Natural killer cell (primary cell): ENCODE measurements at regions not wholly inside any gene's neighbourhood (a gene's known extent, or its start where the extent isn't known, plus 50 kb on each side); places are given as distances from the start of the nearest gene placed in this dataset.

Source experiments
- ATAC-seq, 3 donors: fragments of 150-1000 bp in 2 of 3; fragments of 200-7000 bp in 1 of 3; cut with Tn5 transposase; 1 replicate in 1 of 3; 2 replicates in 2 of 3; pipeline ENCODE4 v1.10.0; 2021; ENCODE audit warnings: mild to moderate bottlenecking in 2 of 3, moderate library complexity in 2 of 3
- DNase-seq, 2 donors: peaks; one replicate each; pipeline versions ENCODE4 v3.0.0 to v3.0.0-alpha.2; 2013 to 2021; ENCODE audit warnings: mixed read lengths in 1 of 2
- H3K27ac ChIP-seq: one replicate; pipeline ENCODE4 v1.5.1; 2013; ENCODE audit warnings: mild to moderate bottlenecking, low read length
- H3K27me3 ChIP-seq: one replicate; pipeline ENCODE4 v1.6.1; 2013; ENCODE audit warnings: low read length; ENCODE audit not compliant: control insufficient read depth, insufficient read depth
- H3K36me3 ChIP-seq: one replicate; pipeline ENCODE4 v1.6.1; 2013; ENCODE audit warnings: low read length; ENCODE audit not compliant: control insufficient read depth, insufficient read depth
- H3K4me1 ChIP-seq: one replicate; pipeline ENCODE4 v1.6.1; 2013; ENCODE audit warnings: low read length; ENCODE audit not compliant: control insufficient read depth, insufficient read depth
- H3K4me3 ChIP-seq: one replicate; pipeline ENCODE4 v1.5.1; 2013; ENCODE audit warnings: low read length
- H3K9me3 ChIP-seq: one replicate; pipeline ENCODE4 v1.6.1; 2013; ENCODE audit warnings: low read length; ENCODE audit not compliant: control insufficient read depth, insufficient read depth
- H3K27ac Mint-ChIP-seq, 2 donors: one replicate each; pipeline ENCODE4 v1.8.0; 2022; ENCODE audit warnings: mild to moderate bottlenecking in 2 of 2, mixed read lengths in 2 of 2, moderate library complexity in 1 of 2
- H3K27me3 Mint-ChIP-seq, 2 donors: one replicate each; pipeline ENCODE4 v1.8.0; 2022; ENCODE audit warnings: low read depth in 2 of 2, mixed read lengths in 2 of 2
- H3K36me3 Mint-ChIP-seq: one replicate; pipeline ENCODE4 v1.8.0; 2022; ENCODE audit warnings: mixed read lengths
- H3K4me1 Mint-ChIP-seq, 2 donors: one replicate each; pipeline ENCODE4 v1.8.0; 2022; ENCODE audit warnings: mixed read lengths in 2 of 2
- H3K4me3 Mint-ChIP-seq: one replicate; pipeline ENCODE4 v1.8.0; 2022; ENCODE audit warnings: mild to moderate bottlenecking, moderate library complexity, mixed read lengths
- H3K9me3 Mint-ChIP-seq, 2 donors: one replicate each; pipeline ENCODE4 v1.8.0; 2022; ENCODE audit warnings: mixed read lengths in 2 of 2
- CTCF ChIP-seq: fragments of 200-600 bp; IDR thresholded peaks from one replicate; pipeline ENCODE4 v1.8.0; 2022; ENCODE audit warnings: antibody characterized with exemption
- WGBS: methylation state at CpG from one replicate; pipeline ENCODE4 v1.1.7; 2013; ENCODE audit warnings: missing lambda C conversion rate; ENCODE audit not compliant: insufficient coverage; 5-methylcytosine and 5-hydroxymethylcytosine counted together
- intact Hi-C: fragments of 100-400 bp; cut with micrococcal nuclease; formaldehyde crosslinking; loops from one replicate; pipeline ENCODE4 v1.14.2; 2022

DNA sequence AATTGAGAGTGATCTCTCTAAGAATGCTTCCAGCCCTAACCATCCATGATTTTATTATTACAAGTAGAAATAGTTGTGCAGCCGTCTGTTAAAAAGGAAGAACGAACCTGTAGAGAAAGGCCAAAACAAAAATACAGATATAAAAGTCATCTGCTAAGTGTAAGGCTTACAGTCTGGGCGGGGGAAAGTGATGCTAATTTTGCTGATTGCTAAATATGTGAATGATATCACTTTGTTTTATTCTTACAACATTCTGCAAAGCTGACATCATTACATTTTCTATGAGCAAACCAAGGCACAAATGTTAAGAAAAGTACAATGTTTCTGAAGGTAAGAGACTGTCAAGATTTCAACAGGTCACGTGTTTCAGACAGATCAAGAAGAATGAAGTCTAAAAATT, 101.5 kb upstream of the RAP1B start:
- no peak for ATAC-seq
- no peak overlapping the region for H3K4me3 Mint-ChIP-seq
- Histone ChIP-seq H3K4me1 (no peaks in the 10 kb centered on the region), H3K36me3 (no peaks in the 10 kb centered on the region), H3K9me3 (no peaks in the 10 kb centered on the region), H3K27ac (no peak overlapping the region), H3K4me3 (no peak overlapping the region), H3K27me3 (no peaks in the 10 kb centered on the region)
- H3K4me1 Mint-ChIP-seq = peaks cover 0 to 7% of the 10 kb centered on the region in 2 donors
- H3K27ac Mint-ChIP-seq = no peak overlapping the region
- TF ChIP-seq CTCF = no peak
- 93% methylated on average over 1 of the region's 4 CpGs for WGBS
- H3K36me3 Mint-ChIP-seq = no peaks in the 10 kb centered on the region
- intact Hi-C loops = no loop called here
- H3K9me3 Mint-ChIP-seq = peaks cover 0 to 2% of the 10 kb centered on the region in 2 donors
- H3K27me3 Mint-ChIP-seq = no peaks in the 10 kb centered on the region
- DNase-seq = no peak

DNA sequence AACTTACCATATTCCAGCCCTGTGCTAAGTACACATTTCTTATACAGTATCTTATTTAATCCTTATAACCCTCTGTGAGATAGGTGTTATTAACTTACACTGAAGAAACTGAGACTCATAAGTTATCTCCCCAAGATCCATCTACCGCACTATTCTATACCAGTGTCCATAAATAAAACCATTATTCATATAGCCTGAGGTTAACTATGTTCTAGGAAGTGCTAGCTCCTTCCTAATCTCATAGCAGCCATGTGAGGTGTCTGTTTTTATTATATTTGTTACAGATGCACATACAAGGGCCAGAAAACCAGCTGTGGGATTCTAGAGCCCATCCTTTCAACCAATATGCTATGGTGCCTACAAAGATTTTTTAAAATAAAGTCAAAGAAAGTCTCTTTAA, 100.3 kb upstream of the RAP1B start:
- DNase-seq = no peak
- Histone ChIP-seq H3K27ac (no peak overlapping the region), H3K27me3 (no peaks in the 10 kb centered on the region), H3K9me3 (no peaks in the 10 kb centered on the region), H3K36me3 (no peaks in the 10 kb centered on the region), H3K4me3 (no peak overlapping the region), H3K4me1 (no peaks in the 10 kb centered on the region)
- Mint-ChIP-seq H3K27ac (no peak overlapping the region), H3K4me1 (peaks cover 0 to 7% of the 10 kb centered on the region in 2 donors), H3K36me3 (no peaks in the 10 kb centered on the region), H3K9me3 (peaks cover 0 to 2% of the 10 kb centered on the region in 2 donors), H3K4me3 (no peak overlapping the region), H3K27me3 (no peaks in the 10 kb centered on the region)
- TF ChIP-seq CTCF = no peak
- intact Hi-C loops = no loop called here
- ATAC-seq = no peak
- WGBS = no CpG with 5 or more reads among the region's 1 CpG

DNA sequence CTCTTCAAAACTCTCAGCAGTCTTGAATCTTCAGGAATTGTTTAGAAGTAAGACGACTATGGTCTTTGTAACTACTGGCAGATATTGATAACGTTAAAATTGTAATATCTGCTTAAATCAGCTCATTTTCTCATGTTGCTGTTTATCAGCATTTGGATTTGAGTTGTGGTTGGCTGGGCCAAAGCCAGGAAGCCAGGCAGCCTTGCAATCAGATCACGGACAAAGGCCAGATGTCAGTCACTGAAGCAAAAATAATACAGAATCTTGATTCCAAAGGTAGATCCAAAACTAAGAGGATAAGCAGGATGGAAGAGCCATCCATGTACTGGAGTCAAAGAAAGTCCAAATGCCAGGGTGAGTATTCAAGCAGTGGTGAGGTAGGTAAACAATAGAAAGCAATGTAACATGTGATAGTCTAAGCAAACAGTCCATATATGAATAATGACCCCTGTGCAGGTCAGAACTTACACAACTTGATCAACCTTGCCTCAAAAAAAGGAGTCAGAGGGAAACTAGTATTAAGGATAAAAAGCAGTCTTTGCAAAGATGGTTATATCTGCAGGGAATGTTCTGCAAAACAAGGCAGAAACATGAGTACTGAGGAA, 95.8 kb upstream of the RAP1B start:
- Mint-ChIP-seq H3K36me3 (no peaks in the 10 kb centered on the region), H3K27ac (no peak overlapping the region), H3K4me1 (no peaks in the 10 kb centered on the region), H3K9me3 (no peaks in the 10 kb centered on the region), H3K27me3 (no peaks in the 10 kb centered on the region), H3K4me3 (no peak overlapping the region)
- Histone ChIP-seq H3K9me3 (no peaks in the 10 kb centered on the region), H3K4me1 (no peaks in the 10 kb centered on the region), H3K27me3 (no peaks in the 10 kb centered on the region), H3K27ac (no peak overlapping the region), H3K36me3 (no peaks in the 10 kb centered on the region), H3K4me3 (no peak overlapping the region)
- ATAC-seq = no peak
- no peak for TF ChIP-seq CTCF
- WGBS = 79% methylated on average over 3 of the region's 3 CpGs
- DNase-seq = no peak
- intact Hi-C loops = no loop called here

DNA sequence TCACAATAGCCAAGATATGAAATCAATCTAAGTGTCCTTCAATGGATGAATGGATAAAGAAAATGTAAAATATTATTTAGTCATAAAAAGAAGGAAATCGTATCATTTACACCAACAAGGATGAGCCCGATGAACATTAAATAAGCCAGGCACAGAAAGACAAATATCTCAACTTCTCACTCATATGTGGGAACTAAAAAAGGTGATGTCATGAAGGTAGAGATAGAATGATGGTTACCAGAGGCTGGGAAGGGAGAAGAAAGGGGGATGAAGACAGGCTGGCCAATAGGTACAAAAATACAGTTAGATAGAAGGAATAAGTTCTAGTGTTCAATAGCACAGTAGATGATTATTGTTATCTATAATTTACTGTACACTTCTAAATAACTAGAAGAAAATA, 94.9 kb upstream of the RAP1B start:
- Histone ChIP-seq H3K4me3 (no peak overlapping the region), H3K9me3 (no peaks in the 10 kb centered on the region), H3K4me1 (no peaks in the 10 kb centered on the region), H3K27me3 (no peaks in the 10 kb centered on the region), H3K36me3 (no peaks in the 10 kb centered on the region), H3K27ac (no peak overlapping the region)
- DNase-seq (no peak), ATAC-seq (no peak)
- Mint-ChIP-seq H3K27me3 (no peaks in the 10 kb centered on the region), H3K9me3 (no peaks in the 10 kb centered on the region), H3K4me1 (no peaks in the 10 kb centered on the region), H3K36me3 (no peaks in the 10 kb centered on the region), H3K4me3 (no peak overlapping the region), H3K27ac (no peak overlapping the region)
- TF ChIP-seq CTCF = no peak
- no CpG with 5 or more reads among the region's 2 CpGs for WGBS
- intact Hi-C loops = no loop called here
